ENCODE measurements at regions not wholly inside any gene's neighbourhood (a gene's known extent, or its start where the extent isn't known, plus 50 kb on each side); places are given as distances from the start of the nearest gene placed in this dataset.
"Not testable (repeated sequence)": the region's sequence is repeated elsewhere in the genome, so short reads cannot be mapped to it uniquely, and the experiment has no call there.

DNA sequence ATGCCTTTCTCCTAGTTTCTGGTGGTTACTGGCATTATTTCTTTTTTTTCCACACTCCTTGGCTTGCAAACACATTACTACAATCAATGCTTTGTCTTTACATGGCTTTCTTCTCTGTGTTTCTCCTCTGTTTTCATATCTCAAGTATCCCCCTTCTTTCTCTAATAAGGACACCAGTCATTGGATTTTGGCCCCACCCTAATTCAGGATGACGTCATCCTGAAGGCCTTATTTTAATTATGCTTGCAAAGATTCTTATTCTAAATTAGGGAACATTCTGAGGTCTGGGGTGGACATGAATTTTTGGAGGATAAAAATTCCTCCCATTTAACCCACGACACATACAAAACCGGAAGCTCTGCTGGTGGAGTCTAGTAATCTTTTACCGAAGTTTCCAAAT is 1556.6 kb downstream of the DPP10 start:
- ChIA-PET POLR2A (no interaction called here), CTCF (no interaction called here)
- no peak for DNase-seq
- H3K9me3 Mint-ChIP-seq, result peaks cover 18% of the 10 kb centered on the region
- H3K4me3 Mint-ChIP-seq, result no peak overlapping the region
- no peaks in the 10 kb centered on the region for H3K36me3 Mint-ChIP-seq (ENCODE audit: low read depth)
- intact Hi-C loops (cut with micrococcal nuclease), result no loop called here
- TF ChIP-seq, protein P1, sequence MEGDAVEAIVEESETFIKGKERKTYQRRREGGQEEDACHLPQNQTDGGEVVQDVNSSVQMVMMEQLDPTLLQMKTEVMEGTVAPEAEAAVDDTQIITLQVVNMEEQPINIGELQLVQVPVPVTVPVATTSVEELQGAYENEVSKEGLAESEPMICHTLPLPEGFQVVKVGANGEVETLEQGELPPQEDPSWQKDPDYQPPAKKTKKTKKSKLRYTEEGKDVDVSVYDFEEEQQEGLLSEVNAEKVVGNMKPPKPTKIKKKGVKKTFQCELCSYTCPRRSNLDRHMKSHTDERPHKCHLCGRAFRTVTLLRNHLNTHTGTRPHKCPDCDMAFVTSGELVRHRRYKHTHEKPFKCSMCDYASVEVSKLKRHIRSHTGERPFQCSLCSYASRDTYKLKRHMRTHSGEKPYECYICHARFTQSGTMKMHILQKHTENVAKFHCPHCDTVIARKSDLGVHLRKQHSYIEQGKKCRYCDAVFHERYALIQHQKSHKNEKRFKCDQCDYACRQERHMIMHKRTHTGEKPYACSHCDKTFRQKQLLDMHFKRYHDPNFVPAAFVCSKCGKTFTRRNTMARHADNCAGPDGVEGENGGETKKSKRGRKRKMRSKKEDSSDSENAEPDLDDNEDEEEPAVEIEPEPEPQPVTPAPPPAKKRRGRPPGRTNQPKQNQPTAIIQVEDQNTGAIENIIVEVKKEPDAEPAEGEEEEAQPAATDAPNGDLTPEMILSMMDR (IDR thresholded peaks at IDR 0.05), result no peak
- ATAC-seq, result no peak
- no peaks in the 10 kb centered on the region for H3K27me3 Mint-ChIP-seq
- H3K4me1 Mint-ChIP-seq (ENCODE audit: low read depth), result no peaks in the 10 kb centered on the region
- H3K27ac Mint-ChIP-seq, result no peak overlapping the region

DNA sequence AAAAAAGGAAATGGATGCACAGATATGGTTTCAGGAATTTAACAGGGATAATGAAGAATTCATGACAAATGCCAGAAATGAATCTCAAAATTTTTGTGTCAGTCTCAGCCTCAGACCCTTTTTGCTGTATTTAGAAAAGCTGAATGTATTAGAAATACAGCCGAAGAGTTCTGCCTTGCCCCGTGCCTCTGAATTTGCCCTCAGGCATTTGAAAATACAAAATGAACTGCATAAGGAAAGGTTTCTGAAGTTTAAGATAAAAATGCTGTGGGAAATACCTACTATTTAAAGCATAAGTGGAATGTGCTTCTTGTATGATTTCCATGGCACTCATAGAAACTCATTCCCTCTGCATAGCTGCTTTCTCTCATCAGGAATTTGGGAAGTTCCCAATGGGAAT is 1580.6 kb downstream of the DPP10 start:
- CTCF ChIA-PET, result no interaction called here
- POLR2A ChIA-PET, result interaction anchor here (1.0 kb wide), 1 partner anchor 125 kb away, joined by 3 read pairs; no protein-coding TSS in a partner anchor
- DNase-seq (no peak), ATAC-seq (no peak)
- intact Hi-C loops (cut with micrococcal nuclease), result no loop called here
- Mint-ChIP-seq H3K27me3 (no peaks in the 10 kb centered on the region), H3K36me3 (ENCODE audit: low read depth) (no peaks in the 10 kb centered on the region), H3K9me3 (peaks cover 12% of the 10 kb centered on the region), H3K4me3 (no peak overlapping the region), H3K27ac (no peak overlapping the region), H3K4me1 (ENCODE audit: low read depth) (no peaks in the 10 kb centered on the region)
- TF ChIP-seq, protein P1 (IDR thresholded peaks at IDR 0.05), result no peak

DNA sequence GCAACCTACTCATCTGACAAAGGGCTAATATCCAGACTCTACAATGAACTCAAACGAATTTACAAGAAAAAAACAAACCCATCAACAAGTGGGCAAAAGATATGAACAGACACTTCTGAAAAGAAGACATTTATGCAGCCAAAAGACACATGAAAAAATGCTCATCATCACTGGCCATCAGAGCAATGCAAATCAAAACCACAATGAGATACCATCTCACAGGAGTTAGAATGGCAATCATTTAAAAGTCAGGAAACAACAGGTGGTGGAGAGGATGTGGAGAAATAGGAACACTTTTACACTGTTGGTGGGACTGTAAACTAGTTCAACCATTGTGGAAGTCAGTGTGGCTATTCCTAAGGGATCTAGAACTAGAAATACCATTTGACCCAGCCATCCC is 1596.3 kb downstream of the DPP10 start:
- ATAC-seq; H3K4me3 Mint-ChIP-seq; H3K27ac Mint-ChIP-seq; H3K4me1 Mint-ChIP-seq (ENCODE audit: low read depth); POLR2A ChIA-PET; H3K27me3 Mint-ChIP-seq; DNase-seq; intact Hi-C loops (cut with micrococcal nuclease); H3K36me3 Mint-ChIP-seq (ENCODE audit: low read depth); CTCF ChIA-PET: not testable (repeated sequence)
- peaks cover 10% of the 10 kb centered on the region for H3K9me3 Mint-ChIP-seq

DNA sequence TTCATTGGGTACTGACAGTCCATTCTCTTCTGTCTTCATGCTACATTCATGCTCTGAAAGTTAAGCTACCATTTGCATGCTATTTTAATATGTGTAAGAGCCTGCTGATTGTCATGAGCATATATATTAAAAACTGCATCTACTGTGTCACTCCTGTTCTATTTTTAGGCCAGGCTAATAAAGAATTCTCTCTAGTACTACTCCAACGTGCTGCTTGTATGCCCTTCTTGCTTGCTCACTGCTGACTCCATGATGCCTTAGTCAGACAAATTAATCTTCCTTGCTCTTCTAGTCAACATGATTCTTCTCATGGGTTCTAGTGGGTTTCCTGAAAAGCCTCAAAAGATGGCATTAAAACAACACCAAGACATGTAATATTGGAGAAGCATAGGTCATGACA is 1600.1 kb downstream of the DPP10 start:
- POLR2A ChIA-PET, result no interaction called here
- CTCF ChIA-PET, result no interaction called here
- ATAC-seq (no peak), DNase-seq (no peak)
- intact Hi-C loops (cut with micrococcal nuclease), result no loop called here
- TF ChIP-seq, protein P1 (IDR thresholded peaks at IDR 0.05), result no peak
- Mint-ChIP-seq H3K4me1 (ENCODE audit: low read depth) (no peaks in the 10 kb centered on the region), H3K9me3 (peaks cover 12% of the 10 kb centered on the region), H3K36me3 (ENCODE audit: low read depth) (no peaks in the 10 kb centered on the region), H3K27ac (no peak overlapping the region), H3K4me3 (no peak overlapping the region), H3K27me3 (no peaks in the 10 kb centered on the region)

DNA sequence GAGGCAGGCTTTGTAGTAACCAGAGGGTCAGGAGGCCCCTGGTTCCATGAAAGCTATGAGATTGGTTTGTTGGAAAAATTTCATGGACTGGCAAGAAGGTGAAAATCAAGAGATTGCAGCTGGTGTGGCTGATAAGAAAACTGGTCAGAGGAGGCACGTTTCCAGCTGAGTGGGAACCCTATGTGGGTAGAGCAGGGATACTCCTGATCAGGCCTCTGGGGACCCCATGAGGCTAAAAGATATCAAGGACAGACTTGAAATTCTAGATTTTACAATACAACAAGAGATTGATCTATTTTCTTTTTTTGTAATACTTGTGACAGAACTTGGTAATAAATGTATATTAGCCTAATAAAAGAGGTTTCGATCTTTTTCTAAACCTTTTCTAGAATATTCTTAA is 1615.1 kb downstream of the DPP10 start:
- intact Hi-C loops (cut with micrococcal nuclease), result no loop called here
- Mint-ChIP-seq H3K4me1 (ENCODE audit: low read depth) (no peaks in the 10 kb centered on the region), H3K27ac (no peak overlapping the region), H3K9me3 (peaks cover 13% of the 10 kb centered on the region), H3K36me3 (ENCODE audit: low read depth) (no peaks in the 10 kb centered on the region), H3K4me3 (no peak overlapping the region), H3K27me3 (no peaks in the 10 kb centered on the region)
- TF ChIP-seq, protein P1 (IDR thresholded peaks at IDR 0.05), result no peak
- CTCF ChIA-PET, result no interaction called here
- POLR2A ChIA-PET, result no interaction called here
- DNase-seq, result no peak
- ATAC-seq, result no peak

DNA sequence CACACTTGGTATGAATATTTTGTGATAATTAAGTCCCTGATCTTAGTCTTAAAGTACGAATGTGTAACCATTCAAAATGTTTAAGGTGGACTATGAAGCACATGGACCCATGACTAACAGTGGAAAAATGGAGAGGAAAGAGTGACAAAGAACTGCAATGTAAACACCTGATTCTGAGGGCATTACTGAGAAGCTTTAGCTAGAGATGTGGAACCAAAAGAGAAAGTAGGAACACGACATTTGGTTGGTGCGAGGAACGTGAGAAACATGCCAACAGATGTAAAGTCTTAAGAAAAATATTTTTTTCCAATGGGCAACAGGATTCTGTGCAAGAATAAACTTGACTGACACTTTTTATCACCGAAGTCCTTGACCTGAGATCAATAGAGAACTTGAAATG is 1618.6 kb downstream of the DPP10 start:
- Mint-ChIP-seq H3K36me3 (ENCODE audit: low read depth) (no peaks in the 10 kb centered on the region), H3K4me1 (ENCODE audit: low read depth) (no peaks in the 10 kb centered on the region), H3K4me3 (no peak overlapping the region), H3K9me3 (peaks cover 22% of the 10 kb centered on the region), H3K27ac (no peak overlapping the region), H3K27me3 (no peaks in the 10 kb centered on the region)
- no peak for DNase-seq
- ATAC-seq, result no peak
- POLR2A ChIA-PET, result no interaction called here
- TF ChIP-seq, protein P1 (IDR thresholded peaks at IDR 0.05), result no peak
- intact Hi-C loops (cut with micrococcal nuclease), result no loop called here
- CTCF ChIA-PET, result no interaction called here
